Activated gamma-delta T cell (primary cell): ENCODE measurements at regions not wholly inside any gene's neighbourhood (a gene's known extent, or its start where the extent isn't known, plus 50 kb on each side); places are given as distances from the start of the nearest gene placed in this dataset.

Source experiments
- DNase-seq: peaks from one replicate; lab custom pipeline; 2025; lab: John Stamatoyannopoulos, UW

DNA sequence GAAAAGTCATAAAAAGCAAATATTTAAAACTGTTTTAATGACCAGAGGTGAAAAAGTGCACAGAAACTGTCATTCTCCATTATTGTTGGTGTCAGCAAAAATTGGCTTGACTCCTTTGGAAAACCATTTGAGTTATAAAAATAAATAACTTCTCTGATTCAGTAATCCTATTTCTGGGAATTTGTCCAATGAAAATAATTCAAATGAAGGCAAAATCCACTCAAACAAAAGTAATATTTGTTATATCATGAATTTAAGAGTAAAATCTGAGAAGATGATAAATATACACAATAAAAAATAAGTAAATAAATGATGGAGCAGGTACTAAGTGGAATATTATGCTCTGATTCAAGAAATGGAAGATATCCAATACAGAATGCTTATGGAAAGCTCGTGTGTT is 326.6 kb upstream of the KLF6 start:
- no peak for DNase-seq

DNA sequence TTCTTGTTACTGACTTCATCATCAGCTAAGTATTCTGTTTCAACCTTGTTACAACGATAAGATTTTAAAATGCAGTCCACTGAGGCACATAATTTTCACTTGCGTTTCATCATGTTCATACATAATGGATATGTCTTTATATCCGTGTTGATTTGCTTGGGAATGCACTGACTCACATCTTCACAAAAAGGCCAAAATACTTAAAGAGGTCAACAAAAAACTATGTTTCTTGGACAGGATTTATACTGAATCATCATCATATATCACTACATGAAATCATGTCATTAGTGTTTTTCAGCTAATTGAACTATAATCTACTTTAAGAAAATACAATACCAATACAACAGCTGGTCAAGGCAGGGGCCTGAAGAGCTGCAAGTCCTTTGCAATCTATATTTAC is 324.5 kb upstream of the KLF6 start:
- no peak for DNase-seq

DNA sequence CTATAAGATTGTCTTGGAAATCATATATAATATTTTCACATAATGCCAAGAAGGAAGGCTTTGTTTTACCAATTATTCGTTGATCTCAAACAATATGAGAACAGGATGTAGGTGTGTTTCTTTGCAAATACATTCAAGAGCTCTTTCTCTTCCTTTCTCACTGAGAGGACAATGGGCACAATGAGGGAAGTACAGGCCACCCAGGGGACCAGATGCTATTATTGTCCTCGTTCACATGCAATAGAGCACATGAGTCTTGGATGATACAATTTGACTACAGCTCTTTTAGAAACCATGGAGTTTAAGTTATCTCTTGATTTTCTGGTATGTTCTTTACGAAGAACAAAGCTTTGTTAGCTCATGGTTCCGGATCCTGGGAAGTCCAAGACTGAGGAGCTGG is 323.7 kb upstream of the KLF6 start:
- DNase-seq, result no peak

DNA sequence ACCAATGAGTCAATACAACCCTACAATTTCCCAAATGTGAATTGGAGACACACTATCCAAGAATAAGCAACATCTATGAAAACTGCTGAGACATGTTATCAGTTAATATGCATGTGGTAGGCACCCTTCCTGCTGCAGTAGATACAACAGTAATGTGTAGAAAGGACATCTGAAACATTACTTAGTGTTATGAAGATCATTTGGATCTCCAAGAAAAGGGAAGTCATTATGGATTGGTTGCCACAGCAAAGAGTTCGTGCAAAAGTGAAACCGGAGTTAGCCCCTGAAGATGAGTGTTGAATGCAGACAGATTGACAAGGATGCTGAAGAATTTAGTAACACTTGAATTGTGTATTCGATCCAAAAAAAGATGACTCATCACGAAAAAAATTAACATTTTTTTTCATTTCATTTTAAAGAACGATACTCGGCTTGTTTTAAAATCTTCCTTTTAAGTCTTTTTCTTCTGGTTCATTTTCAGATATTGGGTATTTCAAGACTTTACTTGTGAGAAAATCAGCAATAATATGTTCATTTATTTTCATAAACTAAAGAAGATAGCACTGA is 322.4 kb upstream of the KLF6 start:
- no peak for DNase-seq

DNA sequence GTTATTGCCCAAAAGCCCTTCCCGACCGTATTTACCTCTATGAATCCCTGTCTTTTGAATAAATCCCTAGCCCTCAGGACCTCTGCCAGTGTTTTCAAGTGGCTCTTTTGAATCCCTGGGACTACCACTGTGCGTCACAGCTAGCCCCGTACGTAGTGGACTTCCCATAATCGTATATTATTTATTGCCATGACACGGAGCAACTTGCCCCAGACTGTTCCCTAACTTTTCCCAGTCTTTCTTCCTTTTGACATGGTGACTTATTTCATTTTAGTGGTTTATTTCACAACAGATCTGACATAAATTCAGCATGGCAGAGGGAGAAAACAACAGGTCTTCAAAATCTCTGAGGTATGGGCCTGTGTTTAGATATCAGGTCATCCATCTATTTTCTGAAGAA is 318.6 kb upstream of the KLF6 start:
- no peak for DNase-seq

DNA sequence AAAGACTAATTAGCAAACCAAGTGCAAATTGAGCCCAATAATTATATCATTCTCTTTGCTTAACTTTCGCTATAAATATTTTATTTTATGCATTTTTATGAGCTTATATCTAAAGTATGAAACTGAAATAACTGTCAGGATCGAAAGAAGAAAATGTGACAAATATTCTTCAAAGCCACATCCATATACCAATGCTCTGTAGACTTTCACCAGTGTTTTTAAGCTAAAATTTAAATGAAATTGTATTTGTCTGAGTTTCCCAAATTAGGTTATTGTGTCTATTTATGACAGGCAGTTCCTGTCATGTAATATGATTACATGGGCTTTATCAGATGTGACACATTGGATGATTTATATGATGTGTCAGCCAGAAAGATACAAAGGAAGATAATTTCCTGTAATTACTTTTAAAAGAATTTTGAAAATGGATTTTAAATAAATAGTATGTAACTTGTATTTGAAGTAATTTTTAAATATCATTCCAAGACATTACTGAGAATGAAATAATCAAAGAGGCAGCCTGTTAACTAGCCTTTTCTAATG is 317.9 kb upstream of the KLF6 start:
- DNase-seq, result no peak

DNA sequence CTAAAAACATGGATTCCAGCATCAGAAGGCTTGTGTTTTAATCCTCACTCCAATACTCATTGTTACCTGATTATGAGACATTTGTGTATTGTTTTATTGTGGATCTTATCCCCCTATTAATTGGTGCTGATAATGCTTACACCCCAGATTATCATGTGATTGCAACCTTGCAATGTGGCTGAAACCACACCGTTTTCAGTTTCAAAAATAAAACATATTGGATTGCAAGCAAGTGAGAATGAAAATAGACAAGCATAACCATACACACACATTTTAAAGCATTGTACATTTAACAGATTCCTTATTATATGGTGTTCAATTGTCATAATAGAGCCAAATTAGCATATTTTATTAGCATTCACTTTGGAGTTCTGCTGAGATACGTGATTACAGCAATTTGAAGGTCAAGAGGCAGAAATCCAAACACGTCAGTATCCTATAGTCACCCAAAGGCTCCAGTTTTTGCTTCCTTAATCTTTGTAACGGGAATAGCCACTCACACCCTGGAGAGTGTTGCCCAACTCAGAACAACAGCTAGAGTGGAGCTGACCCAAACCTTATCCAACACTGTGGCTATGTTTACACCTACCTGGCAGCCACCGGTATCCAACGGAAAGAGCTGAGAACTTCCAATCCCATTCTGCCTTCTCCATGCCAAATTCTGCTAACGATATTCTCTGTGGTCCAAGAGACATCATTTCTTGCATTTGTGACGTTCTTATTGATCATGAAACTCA is 317.1 kb upstream of the KLF6 start:
- no peak for DNase-seq

DNA sequence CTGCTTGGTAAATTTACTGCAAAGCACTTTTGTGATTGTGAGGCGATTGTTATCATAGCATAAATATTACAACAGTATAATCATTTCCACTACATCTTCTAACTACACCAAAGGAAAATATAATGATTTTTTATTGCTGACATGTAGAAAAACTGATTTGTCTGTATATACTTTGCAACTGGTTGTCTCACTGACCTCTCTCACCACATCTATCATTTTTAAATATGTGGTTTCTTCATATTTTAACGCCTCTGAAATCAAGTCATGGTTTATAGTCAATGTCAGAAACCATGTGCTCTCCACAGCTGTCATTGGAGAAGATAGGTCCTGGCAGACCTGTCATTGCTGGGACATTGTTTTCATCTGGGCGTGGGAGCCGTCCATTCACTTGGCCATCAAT is 315.4 kb upstream of the KLF6 start:
- DNase-seq, result no peak

DNA sequence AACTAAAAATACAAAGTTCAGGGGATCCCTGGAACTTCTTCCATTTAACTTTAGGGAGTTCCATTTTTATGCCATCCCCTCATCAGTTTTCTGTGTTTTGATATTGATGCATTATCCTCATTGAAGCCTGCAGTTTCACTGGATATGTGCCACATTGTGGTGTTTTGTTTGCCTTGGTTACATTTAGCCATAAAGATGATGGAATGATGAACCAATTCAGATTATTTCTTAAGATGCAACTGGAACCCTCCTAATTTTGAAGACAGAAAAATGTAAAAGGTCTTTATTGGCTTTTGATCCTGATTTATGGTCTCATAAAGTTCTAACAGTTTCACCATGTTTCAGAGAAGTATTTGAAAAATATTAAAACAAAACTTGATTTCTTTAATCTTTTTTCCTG is 314.2 kb upstream of the KLF6 start:
- DNase-seq, result no peak

DNA sequence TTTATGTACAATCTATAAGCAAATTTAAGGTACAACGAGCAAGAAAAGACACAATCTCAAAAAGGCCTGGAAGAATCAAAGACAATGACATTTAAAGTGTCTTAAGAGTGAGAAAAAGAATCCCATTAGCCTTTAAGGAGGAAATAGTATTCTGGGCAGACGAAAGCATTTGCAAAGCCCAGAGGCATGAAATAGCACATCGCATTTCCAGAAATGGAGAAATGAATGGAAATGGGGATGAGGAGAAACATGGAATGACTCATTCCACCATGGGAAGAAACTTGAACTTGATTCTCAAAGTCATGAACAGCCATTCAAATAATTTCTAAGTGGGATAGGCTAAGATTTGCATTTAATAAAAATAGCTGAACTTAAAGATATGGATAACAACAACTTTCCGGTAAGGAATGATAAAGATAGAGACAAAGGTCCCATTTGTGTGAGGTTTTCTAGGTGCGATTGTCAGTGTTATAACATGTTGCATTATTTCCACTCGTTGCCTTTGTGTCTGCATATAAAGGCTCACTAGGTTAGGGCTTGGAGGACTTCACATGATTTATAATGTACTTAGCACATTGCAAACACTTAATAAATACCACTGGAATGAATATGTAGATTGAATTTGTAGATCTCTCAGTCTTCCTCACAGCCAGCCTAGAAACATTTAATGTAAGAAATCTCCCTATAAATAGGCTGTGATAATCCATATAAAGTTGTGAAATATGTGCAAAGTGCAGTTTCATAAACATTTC is 310.3 kb upstream of the KLF6 start:
- DNase-seq, result no peak

DNA sequence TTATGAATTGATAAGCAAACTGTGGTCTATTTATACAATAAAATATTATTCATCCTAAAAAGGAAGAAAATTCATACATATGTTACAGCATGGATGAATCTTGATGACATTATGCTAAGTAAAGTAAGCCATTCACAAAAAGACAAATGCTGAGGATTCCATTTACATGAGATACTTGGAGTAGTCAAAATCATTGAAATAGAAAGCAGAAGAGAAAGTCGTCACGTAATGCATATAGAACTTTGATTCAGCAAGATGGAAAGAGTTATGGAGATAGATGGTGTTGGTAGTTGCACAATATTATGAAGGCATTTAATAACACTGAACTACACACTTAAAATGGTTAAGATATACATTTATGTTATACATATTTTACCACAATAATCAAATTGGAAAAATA is 309.7 kb upstream of the KLF6 start:
- no peak for DNase-seq

DNA sequence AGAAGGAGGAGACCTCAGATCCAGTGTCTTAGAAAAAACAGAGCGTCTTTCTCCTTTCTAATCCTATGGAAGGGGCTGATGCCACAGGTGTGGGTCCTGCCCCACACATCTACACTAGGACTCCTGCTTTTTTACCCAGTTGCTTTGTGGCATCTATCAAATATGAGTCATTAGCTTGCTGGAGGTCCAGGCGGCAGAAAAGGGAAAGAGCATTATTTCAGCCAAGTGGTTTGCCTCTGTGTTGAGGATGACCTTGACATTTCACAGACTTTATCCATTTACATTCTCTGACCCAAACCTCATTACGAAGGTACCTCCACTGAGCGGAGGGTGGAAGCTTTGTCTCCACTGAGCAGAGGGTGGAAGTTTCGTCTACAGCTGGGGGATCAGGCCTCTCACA is 308.4 kb upstream of the KLF6 start:
- DNase-seq, result no peak

DNA sequence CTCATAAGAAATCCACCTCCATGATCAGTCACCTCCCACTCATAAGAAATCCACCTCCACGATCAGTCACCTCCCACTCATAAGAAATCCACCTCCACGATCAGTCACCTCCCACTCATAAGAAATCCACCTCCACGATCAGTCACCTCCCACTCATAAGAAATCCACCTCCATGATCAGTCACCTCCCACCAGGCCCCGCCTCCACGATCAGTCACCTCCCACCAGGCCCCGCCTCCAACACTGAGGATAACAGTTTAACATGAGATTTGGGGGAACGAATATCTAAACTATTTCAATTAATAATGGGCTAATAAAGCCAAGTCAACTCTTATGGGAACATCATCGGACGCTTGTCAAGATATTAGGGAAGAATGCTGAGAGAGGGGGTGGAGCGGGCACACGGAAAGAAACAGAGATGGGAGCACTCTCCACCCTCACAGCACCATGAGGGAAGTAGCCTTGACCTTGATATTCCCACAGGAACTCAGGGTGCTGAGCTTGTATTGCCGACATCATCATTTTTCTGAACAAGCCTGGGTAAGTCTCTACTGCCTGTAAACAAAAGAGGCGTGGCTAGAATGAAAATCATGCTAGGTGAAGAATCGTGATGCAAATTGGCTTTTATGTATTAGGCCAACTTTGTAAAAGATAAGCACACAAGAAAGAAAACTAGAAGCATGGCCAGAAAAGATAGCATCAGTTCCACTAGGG is 303.5 kb upstream of the KLF6 start:
- no peak for DNase-seq

DNA sequence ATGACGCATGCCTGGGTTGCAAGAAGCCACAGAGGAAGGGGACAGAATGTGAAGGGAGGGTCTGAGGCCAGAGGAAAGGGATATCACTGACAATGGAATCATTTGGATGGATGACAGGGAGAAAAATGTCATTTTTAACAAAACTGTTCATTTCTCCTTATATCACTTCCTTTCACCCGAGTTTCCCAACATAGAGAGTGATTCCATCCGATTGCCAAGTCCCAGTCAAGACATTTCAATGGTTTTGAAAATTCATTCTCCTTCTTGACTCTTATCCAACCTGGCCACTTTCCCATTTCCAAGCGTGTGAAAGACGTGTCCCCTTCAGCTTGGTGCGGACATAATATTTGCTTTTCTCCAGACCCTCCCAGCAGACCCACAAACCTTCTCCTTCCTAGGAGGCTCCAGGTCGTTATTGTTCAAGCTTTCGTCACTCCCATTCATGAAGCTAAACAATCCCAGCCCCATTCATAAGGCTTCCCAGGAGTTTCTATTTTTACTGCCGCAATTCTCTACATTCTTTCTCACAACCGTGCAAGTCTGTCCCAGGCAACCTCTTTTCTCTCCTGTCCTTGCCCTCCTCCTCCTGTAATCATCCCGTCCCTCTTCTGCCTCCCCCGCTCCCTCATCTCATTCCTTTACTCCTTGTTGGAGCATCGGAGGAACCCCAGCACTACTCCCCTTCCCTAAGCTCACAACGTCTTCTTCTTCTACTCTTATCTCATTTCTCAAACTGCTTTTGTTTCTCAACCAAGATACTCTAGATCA is 301.3 kb upstream of the KLF6 start:
- no peak for DNase-seq

DNA sequence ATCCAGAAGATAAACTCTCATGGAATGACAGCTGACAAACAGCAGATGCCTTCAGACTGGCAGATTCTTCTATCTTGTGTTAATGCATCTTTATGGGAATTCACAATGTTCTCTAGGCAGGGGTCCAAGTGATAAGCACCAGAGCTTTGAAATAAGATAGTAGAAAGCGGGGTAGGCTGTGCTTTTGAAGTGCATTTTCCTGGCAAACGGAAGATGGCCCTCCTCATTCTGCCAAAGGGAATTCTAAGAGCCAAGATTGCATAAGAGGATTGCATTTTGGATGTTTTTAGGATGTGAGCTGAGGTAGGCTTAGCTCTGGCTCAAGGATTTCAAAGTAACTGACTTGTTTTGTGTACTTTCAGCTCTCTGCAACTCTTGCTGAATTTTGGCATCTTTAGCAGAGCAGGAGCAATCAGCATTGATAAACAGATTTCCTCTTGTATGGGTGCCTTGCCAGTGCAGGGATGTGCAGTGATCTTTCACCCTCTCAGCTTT is 298.5 kb upstream of the KLF6 start:
- DNase-seq, result no peak

DNA sequence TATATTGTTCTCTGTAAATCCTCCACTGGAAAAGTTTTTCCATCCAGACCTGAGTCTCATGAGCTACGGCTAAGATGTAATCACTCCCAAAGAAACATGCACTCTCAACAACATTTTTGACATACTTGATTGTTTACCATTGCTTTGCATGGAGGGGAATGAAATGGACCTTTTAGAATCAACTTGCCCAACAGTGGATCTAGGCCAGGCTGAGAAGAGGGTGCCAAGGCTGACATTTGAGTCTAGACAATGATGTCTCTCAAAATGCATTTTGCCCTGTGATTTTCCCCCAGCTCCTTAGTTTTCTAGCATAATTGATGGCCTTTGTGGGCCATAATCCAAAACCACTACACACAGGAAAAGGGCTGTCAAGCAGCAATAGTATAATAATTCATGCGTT is 297.9 kb upstream of the KLF6 start:
- DNase-seq, result no peak

DNA sequence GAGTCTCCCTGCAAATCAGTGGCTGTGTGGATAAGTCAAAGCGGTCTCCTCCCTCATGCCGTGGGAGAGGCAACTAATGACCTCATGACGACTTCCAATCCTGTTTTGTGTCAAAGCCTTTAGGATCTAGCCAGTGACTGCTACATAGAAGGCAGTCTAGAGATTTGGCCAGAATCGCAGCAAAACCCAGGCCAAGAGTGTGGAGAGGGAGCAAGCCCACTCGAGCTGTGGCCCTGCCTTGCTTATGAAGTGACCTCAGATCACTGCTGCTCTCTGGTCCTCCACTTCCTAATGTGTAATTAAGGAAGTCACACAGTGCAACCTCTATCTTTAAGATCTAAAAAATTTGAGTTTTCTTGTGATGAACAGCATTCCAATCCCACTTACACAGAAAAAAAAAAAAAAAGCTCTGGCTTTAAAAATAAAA is 296.7 kb upstream of the KLF6 start:
- DNase-seq, result no peak

DNA sequence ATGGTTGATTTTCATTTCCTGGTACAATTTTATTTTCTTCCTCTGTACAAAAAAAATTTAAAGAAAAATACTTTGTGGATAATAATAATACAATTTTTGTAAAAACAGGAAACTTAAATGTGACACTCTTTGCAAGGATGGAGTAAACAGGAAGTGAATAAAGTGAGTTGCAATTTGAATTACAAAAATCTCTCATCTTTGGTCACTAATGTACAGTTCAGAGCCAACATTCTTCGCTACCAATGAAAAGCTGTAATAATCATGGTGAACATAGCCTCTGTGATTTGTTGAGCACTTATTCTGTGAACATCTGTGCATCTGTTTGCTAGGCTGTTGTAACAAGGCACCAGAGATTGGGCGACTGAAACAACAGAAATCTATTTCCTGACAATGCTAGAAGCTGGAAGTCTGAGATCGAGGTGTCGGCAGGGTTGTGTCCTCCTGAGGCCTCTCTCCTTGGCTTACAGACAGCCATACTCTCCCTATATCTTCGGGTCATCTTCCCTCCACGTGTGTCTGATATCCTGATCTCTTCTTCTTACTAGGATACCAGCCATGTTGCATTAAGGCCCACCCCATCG is 295.3 kb upstream of the KLF6 start:
- DNase-seq, result no peak

DNA sequence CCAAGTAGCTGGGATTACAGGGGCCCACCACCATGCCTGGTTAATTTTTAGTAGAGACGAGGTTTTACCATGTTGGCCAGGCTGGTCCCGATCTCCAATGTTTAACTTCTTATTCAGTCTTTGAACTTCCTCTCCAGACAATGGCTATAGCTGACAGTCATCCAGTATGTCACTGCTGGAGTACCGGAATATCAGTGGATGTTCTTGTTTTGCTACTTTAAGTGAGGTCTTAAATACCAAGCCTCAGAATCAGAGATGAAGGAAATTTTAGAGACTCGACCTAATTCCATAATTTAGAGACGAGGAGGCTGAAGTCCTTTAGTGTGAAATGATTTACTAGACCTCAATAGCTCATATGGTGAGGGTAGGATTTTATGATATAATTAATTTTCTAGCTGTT is 294.8 kb upstream of the KLF6 start:
- no peak for DNase-seq

DNA sequence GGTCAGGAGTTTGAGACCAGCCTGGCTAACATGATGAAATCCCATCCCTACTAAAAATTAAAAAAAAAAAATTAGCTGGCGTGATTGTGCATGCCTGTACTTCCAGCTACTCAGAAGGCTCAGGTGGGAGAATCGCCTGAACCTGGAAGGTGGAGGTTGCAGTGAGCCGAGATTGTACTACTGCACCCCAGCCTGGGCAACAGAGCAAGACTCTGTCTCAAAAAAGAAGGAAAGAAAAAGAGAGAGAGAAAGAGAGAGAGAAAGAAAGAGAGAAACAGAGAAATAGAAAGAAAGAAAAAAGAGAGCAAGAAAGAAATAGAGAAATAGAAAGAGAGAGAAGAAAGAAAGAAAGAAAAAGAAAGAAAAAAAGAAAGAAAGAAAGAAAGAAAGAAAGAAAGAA is 292.8 kb upstream of the KLF6 start:
- no peak for DNase-seq

DNA sequence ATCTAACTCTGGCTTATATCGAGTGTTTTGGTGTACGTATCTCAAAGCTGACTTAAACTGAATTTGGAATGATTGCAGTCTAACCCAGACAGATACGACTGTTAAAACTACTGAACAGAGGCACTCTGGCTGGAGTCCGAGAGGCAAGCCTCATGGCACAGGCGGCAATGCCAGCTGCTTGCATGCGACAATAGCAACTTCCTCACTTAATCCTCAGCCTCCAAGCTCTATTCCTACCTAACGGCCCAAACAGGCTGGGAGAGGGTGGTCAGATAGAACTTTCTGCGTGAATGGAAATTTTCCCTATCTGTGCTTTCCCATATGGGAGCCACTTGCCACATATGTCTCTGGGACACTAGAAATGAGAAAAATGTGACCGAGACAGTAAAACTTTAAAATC is 292.0 kb upstream of the KLF6 start:
- DNase-seq, result no peak
